GM19397 (cell line): ENCODE measurements at regions not wholly inside any gene's neighbourhood (a gene's known extent, or its start where the extent isn't known, plus 50 kb on each side); places are given as distances from the start of the nearest gene placed in this dataset.

Experiments used
- ATAC-seq: cut with Tn5 transposase; IDR thresholded peaks from one replicate; pipeline ENCODE4 v1.9.1; 2021; ENCODE audit warnings: mild to moderate bottlenecking, moderate library complexity; ENCODE audit not compliant: unreplicated experiment

GRCh38 chr6:43970913-43971775 lies 156.1 kb downstream of the MRPL14 start:
- no peak for ATAC-seq

- no peak for ATAC-seq
Observed at GRCh38 chr6:43970068-43970912, 157.0 kb downstream of the MRPL14 start.

- ATAC-seq, result no peak
Observed at GRCh38 chr6:43969158-43969981, 157.9 kb downstream of the MRPL14 start.

GRCh38 chr6:43968110-43968965 lies 158.9 kb downstream of the MRPL14 start:
- no peak for ATAC-seq

GRCh38 chr6:43967719-43968091 lies 159.5 kb downstream of the MRPL14 start:
- no peak for ATAC-seq

- ATAC-seq, result no peak
Observed at GRCh38 chr6:43966853-43967718, 160.2 kb downstream of the MRPL14 start.

- no peak for ATAC-seq
Observed at GRCh38 chr6:43966374-43966658, 160.9 kb downstream of the MRPL14 start.

GRCh38 chr6:43965628-43966373 lies 161.5 kb downstream of the MRPL14 start:
- ATAC-seq, result no peak

GRCh38 chr6:43964659-43965570 lies 162.3 kb downstream of the MRPL14 start:
- ATAC-seq, result no peak

- no peak for ATAC-seq
Observed at GRCh38 chr6:43963877-43964658, 163.2 kb downstream of the MRPL14 start.

GRCh38 chr6:43963203-43963602 lies 164.0 kb downstream of the MRPL14 start:
- ATAC-seq, result no peak

- no peak for ATAC-seq
Observed at GRCh38 chr6:43962458-43962857, 164.8 kb downstream of the MRPL14 start.

- ATAC-seq, result no peak
Observed at GRCh38 chr6:43957273-43957672, 170.0 kb downstream of the MRPL14 start.

- no peak for ATAC-seq
Observed at GRCh38 chr6:43956478-43956877, 170.8 kb downstream of the MRPL14 start.

GRCh38 chr6:43954311-43955131 lies 172.7 kb downstream of the MRPL14 start:
- no peak for ATAC-seq

- no peak for ATAC-seq
Observed at GRCh38 chr6:43953794-43954310, 173.4 kb downstream of the MRPL14 start.
